OCI-LY7 (cell line): ENCODE measurements at regions not wholly inside any gene's neighbourhood (a gene's known extent, or its start where the extent isn't known, plus 50 kb on each side); places are given as distances from the start of the nearest gene placed in this dataset.

Source experiments
- BruUV-seq: library from RNA; stranded (reverse); fragments of 400-500 nt; replicated peaks from 2 replicates; lab custom pipeline; 2021; lab: Mats Ljungman, UMichigan
- CTCF ChIA-PET: fragments of 300-600 bp; sonication (Branson Sonifier 250); formaldehyde crosslinking; loops from one replicate; lab custom pipeline; 2022; ENCODE audit warnings: antibody characterized with exemption; ENCODE audit not compliant: unreplicated experiment; lab: Charles Lee
- POLR2A ChIA-PET: fragments of 300-600 bp; sonication (Branson Sonifier 250); formaldehyde crosslinking; loops from one replicate; lab custom pipeline; 2022; ENCODE audit warnings: antibody characterized with exemption; lab: Charles Lee
- DNase-seq: peaks from one replicate; pipeline ENCODE4 v3.0.0-alpha.2; 2015; ENCODE audit warnings: low spot score
- H2AFZ ChIP-seq: fragments of 200-600 bp; sonication (generic), shearing (Covaris generic); 2 replicates; pipeline ENCODE4 v1.6.1; 2014; ENCODE audit warnings: mild to moderate bottlenecking, antibody characterized with exemption, low read length, moderate library complexity
- H3K27ac ChIP-seq: fragments of 200-600 bp; sonication (generic); 2 replicates; pipeline ENCODE4 v1.5.1; 2014; ENCODE audit warnings: mixed run types, low read depth, mild to moderate bottlenecking, moderate library complexity, low read length, inconsistent platforms; ENCODE audit not compliant: poor library complexity, severe bottlenecking
- H3K36me3 ChIP-seq: fragments of 200-600 bp; sonication (generic); 2 replicates; pipeline ENCODE4 v1.6.1; 2014; ENCODE audit warnings: mild to moderate bottlenecking, antibody characterized with exemption, low read length, moderate library complexity, mixed read lengths; ENCODE audit not compliant: insufficient read depth
- H3K4me1 ChIP-seq: fragments of 200-600 bp; sonication (generic); 2 replicates; pipeline ENCODE4 v1.5.1; 2014; ENCODE audit warnings: mild to moderate bottlenecking, low read length; ENCODE audit not compliant: insufficient read depth, poor library complexity, severe bottlenecking
- H3K4me2 ChIP-seq: fragments of 200-600 bp; sonication (generic); 2 replicates; pipeline ENCODE4 v1.6.1; 2014; ENCODE audit warnings: mild to moderate bottlenecking, low read length
- H3K4me3 ChIP-seq: fragments of 200-600 bp; sonication (generic); 2 replicates; pipeline ENCODE4 v1.5.1; 2014; ENCODE audit warnings: mild to moderate bottlenecking, low read depth, low read length; ENCODE audit not compliant: poor library complexity, severe bottlenecking
- H3K79me2 ChIP-seq: fragments of 200-600 bp; sonication (generic); 2 replicates; pipeline ENCODE4 v1.6.1; 2016; ENCODE audit warnings: low read depth, mild to moderate bottlenecking, low read length, moderate library complexity, mixed read lengths; ENCODE audit not compliant: insufficient read depth
- H3K9me2 ChIP-seq: fragments of 200-600 bp; sonication (generic); 2 replicates; pipeline ENCODE4 v1.6.1; 2016; ENCODE audit warnings: mild to moderate bottlenecking, low read length, mixed read lengths; ENCODE audit not compliant: insufficient read depth
- H3K9me3 ChIP-seq: fragments of 200-600 bp; sonication (generic); 2 replicates; pipeline ENCODE4 v1.6.1; 2014; ENCODE audit warnings: mild to moderate bottlenecking, mixed run types, low read length, mixed read lengths
- H4K20me1 ChIP-seq: fragments of 200-600 bp; sonication (generic); 2 replicates; pipeline ENCODE4 v1.6.1; 2014; ENCODE audit warnings: mild to moderate bottlenecking, antibody characterized with exemption, low read length, moderate library complexity, mixed read lengths; ENCODE audit not compliant: insufficient read depth
- EZH2phosphoT487 ChIP-seq: fragments of 200-600 bp; sonication (generic); IDR thresholded peaks from 2 replicates; pipeline ENCODE4 v1.6.1; 2018; ENCODE audit warnings: low read depth, borderline replicate concordance, mild to moderate bottlenecking, mixed run types, antibody characterized with exemption, low read length, moderate library complexity, mixed read lengths
- intact Hi-C: fragments of 100-400 bp; cut with micrococcal nuclease; formaldehyde crosslinking; loops from one replicate; pipeline ENCODE4 v1.10.0; 2022; ENCODE audit not compliant: unreplicated experiment
- TF ChIP-seq, protein P1 (sequence below): fragments of 200-600 bp; sonication (generic); conservative IDR thresholded peaks from 2 replicates; pipeline ENCODE4 v1.5.1; 2014; ENCODE audit warnings: mild to moderate bottlenecking, antibody characterized with exemption, low read length, moderate library complexity, mixed read lengths

DNA sequence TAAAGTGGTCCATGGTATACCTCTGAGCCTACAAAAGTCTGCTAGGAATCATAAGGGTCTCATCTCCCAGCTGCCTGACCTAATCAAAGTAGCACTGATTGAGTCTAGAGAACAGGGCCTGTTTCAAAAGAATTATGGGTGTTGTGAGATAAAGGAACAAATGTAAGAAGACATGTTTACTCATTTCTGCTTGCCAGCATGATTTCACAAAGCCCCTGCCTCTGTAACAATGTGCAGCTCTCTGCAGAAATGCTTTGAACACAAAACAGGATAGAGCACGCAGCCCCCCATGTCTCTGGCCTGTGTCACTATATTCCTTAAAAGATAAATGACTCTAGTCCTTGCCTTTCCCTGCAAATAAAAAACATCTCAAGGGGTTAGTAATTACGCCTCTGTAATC, 94.7 kb upstream of the IGSF10 start:
- no peak overlapping the region for H3K27ac ChIP-seq
- H3K4me2 ChIP-seq, result no peak overlapping the region
- TF ChIP-seq, protein P1, sequence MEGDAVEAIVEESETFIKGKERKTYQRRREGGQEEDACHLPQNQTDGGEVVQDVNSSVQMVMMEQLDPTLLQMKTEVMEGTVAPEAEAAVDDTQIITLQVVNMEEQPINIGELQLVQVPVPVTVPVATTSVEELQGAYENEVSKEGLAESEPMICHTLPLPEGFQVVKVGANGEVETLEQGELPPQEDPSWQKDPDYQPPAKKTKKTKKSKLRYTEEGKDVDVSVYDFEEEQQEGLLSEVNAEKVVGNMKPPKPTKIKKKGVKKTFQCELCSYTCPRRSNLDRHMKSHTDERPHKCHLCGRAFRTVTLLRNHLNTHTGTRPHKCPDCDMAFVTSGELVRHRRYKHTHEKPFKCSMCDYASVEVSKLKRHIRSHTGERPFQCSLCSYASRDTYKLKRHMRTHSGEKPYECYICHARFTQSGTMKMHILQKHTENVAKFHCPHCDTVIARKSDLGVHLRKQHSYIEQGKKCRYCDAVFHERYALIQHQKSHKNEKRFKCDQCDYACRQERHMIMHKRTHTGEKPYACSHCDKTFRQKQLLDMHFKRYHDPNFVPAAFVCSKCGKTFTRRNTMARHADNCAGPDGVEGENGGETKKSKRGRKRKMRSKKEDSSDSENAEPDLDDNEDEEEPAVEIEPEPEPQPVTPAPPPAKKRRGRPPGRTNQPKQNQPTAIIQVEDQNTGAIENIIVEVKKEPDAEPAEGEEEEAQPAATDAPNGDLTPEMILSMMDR, result no peak
- TF ChIP-seq EZH2phosphoT487, result no peak
- H2AFZ ChIP-seq, result no peak overlapping the region
- POLR2A ChIA-PET, result interaction anchor here (1.2 kb wide), 1 partner anchor 11 kb away, joined by 3 read pairs; no protein-coding TSS in a partner anchor
- DNase-seq, result no peak
- H3K9me2 ChIP-seq, result no peaks in the 10 kb centered on the region
- no TSS peak for BruUV-seq
- H3K9me3 ChIP-seq, result no peaks in the 10 kb centered on the region
- H3K4me3 ChIP-seq, result no peak overlapping the region
- intact Hi-C loops, result no loop called here
- CTCF ChIA-PET, result no interaction called here
- no peaks in the 10 kb centered on the region for H3K4me1 ChIP-seq
- H3K79me2 ChIP-seq, result no peaks in the 10 kb centered on the region
- H4K20me1 ChIP-seq, result no peaks in the 10 kb centered on the region
- no peaks in the 10 kb centered on the region for H3K36me3 ChIP-seq

DNA sequence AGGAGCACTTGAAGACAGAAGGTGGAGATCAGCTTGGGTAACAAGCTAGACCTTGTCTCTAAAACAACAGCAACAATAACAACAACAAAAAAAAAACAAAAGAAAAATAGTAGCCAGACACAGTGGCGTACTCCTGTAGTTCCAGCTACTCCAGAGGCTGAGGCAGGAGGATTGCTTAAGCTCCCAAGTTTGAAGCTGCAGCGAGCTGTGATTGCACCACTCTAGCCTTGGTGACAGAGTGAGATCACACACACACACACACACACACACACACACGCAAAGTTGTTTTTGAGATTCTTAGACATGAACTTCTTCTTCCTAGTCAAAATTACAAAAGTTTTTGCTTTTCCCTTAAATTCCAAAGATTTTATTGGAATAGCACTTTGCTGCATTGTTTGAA, 93.0 kb upstream of the IGSF10 start:
- ChIA-PET CTCF (no interaction called here), POLR2A (no interaction called here)
- Histone ChIP-seq H2AFZ (no peak overlapping the region), H3K4me1 (no peaks in the 10 kb centered on the region), H3K4me3 (no peak overlapping the region), H3K9me3 (no peaks in the 10 kb centered on the region), H3K27ac (no peak overlapping the region), H3K4me2 (no peak overlapping the region), H3K9me2 (no peaks in the 10 kb centered on the region), H3K36me3 (no peaks in the 10 kb centered on the region), H3K79me2 (no peaks in the 10 kb centered on the region), H4K20me1 (no peaks in the 10 kb centered on the region)
- BruUV-seq, result no TSS peak
- no peak for DNase-seq
- intact Hi-C loops, result no loop called here
- TF ChIP-seq, protein P1, result no peak
- TF ChIP-seq EZH2phosphoT487, result no peak

DNA sequence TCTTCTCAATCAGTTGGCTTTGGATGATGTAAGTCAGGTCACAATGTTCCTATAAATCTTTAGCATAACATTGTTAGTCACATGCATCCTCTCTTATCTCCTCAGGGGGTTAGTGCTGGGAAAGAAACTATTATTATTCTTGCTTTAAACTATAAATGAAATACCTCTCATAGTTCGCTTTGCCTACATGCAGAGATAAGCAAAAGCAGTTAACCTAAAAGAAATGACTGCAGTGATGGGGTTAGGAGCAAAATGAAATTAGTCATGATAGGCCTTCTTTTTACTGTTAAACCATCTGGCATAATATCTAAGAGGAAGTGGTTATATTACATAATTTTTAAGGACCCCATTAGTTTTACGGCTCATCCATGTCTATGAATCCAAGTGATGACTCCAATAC, 91.7 kb upstream of the IGSF10 start:
- Histone ChIP-seq H3K4me2 (no peak overlapping the region), H3K4me1 (no peaks in the 10 kb centered on the region), H2AFZ (no peak overlapping the region), H4K20me1 (no peaks in the 10 kb centered on the region), H3K4me3 (no peak overlapping the region), H3K36me3 (no peaks in the 10 kb centered on the region), H3K27ac (no peak overlapping the region), H3K79me2 (no peaks in the 10 kb centered on the region), H3K9me2 (no peaks in the 10 kb centered on the region), H3K9me3 (no peaks in the 10 kb centered on the region)
- no peak for DNase-seq
- TF ChIP-seq, protein P1, result no peak
- TF ChIP-seq EZH2phosphoT487, result no peak
- ChIA-PET CTCF (no interaction called here), POLR2A (interaction anchor here (1.2 kb wide), 1 partner anchor 30 kb away, joined by 3 read pairs; no protein-coding TSS in a partner anchor)
- intact Hi-C loops, result no loop called here
- no TSS peak for BruUV-seq
